ENCODE measurements at regions not wholly inside any gene's neighbourhood (a gene's known extent, or its start where the extent isn't known, plus 50 kb on each side); places are given as distances from the start of the nearest gene placed in this dataset.

GRCh38 chr2:138359532-138359931 lies 142.0 kb upstream of the SPOPL start:
- TF ChIP-seq POLR2AphosphoS5 (IDR thresholded peaks at IDR 0.05), result no peak
- TF ChIP-seq CTCF (IDR thresholded peaks at IDR 0.05), result no peak
- no peak for TF ChIP-seq EP300 (IDR thresholded peaks at IDR 0.05)

All from gastroesophageal sphincter (tissue), 3 donors.